22Rv1 (cell line): ENCODE measurements at regions not wholly inside any gene's neighbourhood (a gene's known extent, or its start where the extent isn't known, plus 50 kb on each side); places are given as distances from the start of the nearest gene placed in this dataset.

Experiments used
- ZFX ChIP-seq: fragments of 450-650 bp; IDR thresholded peaks from 2 replicates; pipeline ENCODE4 v1.6.1; 2017; ENCODE audit warnings: antibody characterized with exemption, borderline replicate concordance
- TF ChIP-seq, protein P1 (sequence below): fragments of 450-650 bp; IDR thresholded peaks from 2 replicates; pipeline ENCODE4 v1.5.1; 2017; ENCODE audit warnings: mild to moderate bottlenecking

DNA sequence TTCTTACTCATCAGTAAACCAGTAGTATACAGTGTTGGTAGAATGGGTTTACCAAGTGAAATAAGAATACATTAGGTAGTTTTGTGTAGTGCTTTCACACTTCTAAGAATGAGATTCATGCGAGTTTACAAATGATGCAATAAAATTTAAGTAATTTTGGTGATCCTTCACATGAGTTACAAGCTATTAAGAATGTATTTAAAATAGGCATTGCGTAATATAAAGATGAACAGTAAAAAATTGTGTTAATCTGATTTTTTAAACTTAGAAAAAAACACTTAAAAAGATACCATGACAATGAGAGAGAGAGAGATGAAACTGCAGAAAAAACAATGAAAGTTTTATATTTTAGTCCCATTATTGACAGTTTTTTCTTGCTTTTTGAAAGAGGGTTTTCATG lies 570.5 kb downstream of the SLITRK6 start:
- TF ChIP-seq, protein P1, sequence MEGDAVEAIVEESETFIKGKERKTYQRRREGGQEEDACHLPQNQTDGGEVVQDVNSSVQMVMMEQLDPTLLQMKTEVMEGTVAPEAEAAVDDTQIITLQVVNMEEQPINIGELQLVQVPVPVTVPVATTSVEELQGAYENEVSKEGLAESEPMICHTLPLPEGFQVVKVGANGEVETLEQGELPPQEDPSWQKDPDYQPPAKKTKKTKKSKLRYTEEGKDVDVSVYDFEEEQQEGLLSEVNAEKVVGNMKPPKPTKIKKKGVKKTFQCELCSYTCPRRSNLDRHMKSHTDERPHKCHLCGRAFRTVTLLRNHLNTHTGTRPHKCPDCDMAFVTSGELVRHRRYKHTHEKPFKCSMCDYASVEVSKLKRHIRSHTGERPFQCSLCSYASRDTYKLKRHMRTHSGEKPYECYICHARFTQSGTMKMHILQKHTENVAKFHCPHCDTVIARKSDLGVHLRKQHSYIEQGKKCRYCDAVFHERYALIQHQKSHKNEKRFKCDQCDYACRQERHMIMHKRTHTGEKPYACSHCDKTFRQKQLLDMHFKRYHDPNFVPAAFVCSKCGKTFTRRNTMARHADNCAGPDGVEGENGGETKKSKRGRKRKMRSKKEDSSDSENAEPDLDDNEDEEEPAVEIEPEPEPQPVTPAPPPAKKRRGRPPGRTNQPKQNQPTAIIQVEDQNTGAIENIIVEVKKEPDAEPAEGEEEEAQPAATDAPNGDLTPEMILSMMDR: no peak
- no peak for TF ChIP-seq ZFX
